ENCODE measurements at regions not wholly inside any gene's neighbourhood (a gene's known extent, or its start where the extent isn't known, plus 50 kb on each side); places are given as distances from the start of the nearest gene placed in this dataset.
"Not testable (repeated sequence)": the region's sequence is repeated elsewhere in the genome, so short reads cannot be mapped to it uniquely, and the experiment has no call there.

DNA sequence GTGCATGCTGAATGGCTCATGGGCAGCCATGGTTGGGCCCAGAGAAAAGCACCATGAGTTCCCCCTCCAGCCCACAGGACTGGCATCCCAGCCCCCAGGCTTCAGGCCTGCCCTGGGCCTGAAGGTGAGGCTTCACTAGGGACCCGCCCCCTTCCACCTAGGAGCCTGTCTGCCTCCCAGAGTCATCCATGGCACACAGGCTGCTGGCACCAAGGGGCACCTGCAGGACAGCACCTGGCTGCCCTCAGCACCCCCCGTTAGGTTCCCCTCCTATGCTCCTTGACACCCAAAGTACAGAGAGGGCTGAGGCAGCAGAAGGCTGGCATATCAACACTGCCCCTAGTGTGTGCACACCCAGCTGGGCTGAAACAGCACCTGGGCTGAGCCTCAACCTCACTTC lies 566.7 kb upstream of the PCDH7 start:
- H3K4me3 Mint-ChIP-seq: no peak overlapping the region
- no peak overlapping the region for H3K27ac Mint-ChIP-seq
- no peak for DNase-seq
- H3K4me1 Mint-ChIP-seq: no peaks in the 10 kb centered on the region
- peaks cover 0 to 4% (median 0%) of the 10 kb centered on the region in 3 donors for H3K36me3 Mint-ChIP-seq
- H3K27me3 Mint-ChIP-seq (ENCODE audit: low read depth in 3 of 3): peaks cover 0 to 1% (median 0%) of the 10 kb centered on the region in 3 donors
- H3K9me3 Mint-ChIP-seq: peaks cover 9 to 43% (median 29%) of the 10 kb centered on the region in 6 donors

GRCh38 chr4:30160140-30160539 lies 560.0 kb upstream of the PCDH7 start:
- DNase-seq: no peak
- H3K36me3 Mint-ChIP-seq: peaks cover 0 to 8% (median 0%) of the 10 kb centered on the region in 3 donors
- peaks cover 6 to 48% (median 18%) of the 10 kb centered on the region in 6 donors for H3K9me3 Mint-ChIP-seq
- H3K4me1 Mint-ChIP-seq: no peaks in the 10 kb centered on the region
- H3K4me3 Mint-ChIP-seq: no peak overlapping the region
- H3K27ac Mint-ChIP-seq: no peak overlapping the region
- no peaks in the 10 kb centered on the region for H3K27me3 Mint-ChIP-seq (ENCODE audit: low read depth in 3 of 3)

GRCh38 chr4:30172416-30172815 lies 547.8 kb upstream of the PCDH7 start:
- Mint-ChIP-seq H3K4me3 (no peak overlapping the region), H3K27ac (no peak overlapping the region), H3K36me3 (peaks cover 0 to 4% (median 0%) of the 10 kb centered on the region in 3 donors), H3K27me3 (ENCODE audit: low read depth in 3 of 3) (no peaks in the 10 kb centered on the region), H3K9me3 (peaks cover 6 to 35% (median 19%) of the 10 kb centered on the region in 6 donors), H3K4me1 (no peaks in the 10 kb centered on the region)
- DNase-seq: no peak

- H3K27ac Mint-ChIP-seq: no peak overlapping the region
- H3K9me3 Mint-ChIP-seq: peaks cover 3 to 46% (median 21%) of the 10 kb centered on the region in 6 donors
- no peaks in the 10 kb centered on the region for H3K4me1 Mint-ChIP-seq
- H3K36me3 Mint-ChIP-seq: no peaks in the 10 kb centered on the region
- H3K4me3 Mint-ChIP-seq: no peak overlapping the region
- H3K27me3 Mint-ChIP-seq (ENCODE audit: low read depth in 3 of 3): peaks cover 0 to 3% (median 0%) of the 10 kb centered on the region in 3 donors
- DNase-seq: no peak
These were observed 538.7 kb upstream of the PCDH7 start for GRCh38 chr4:30181512-30181911.

- Mint-ChIP-seq H3K4me1 (no peaks in the 10 kb centered on the region), H3K27ac (no peak overlapping the region), H3K4me3 (no peak overlapping the region), H3K36me3 (no peaks in the 10 kb centered on the region), H3K27me3 (ENCODE audit: low read depth in 3 of 3) (peaks cover 0 to 3% (median 0%) of the 10 kb centered on the region in 3 donors), H3K9me3 (peaks cover 3 to 46% (median 21%) of the 10 kb centered on the region in 6 donors)
- no peak for DNase-seq
These were observed 538.3 kb upstream of the PCDH7 start for GRCh38 chr4:30181918-30182317.

DNA sequence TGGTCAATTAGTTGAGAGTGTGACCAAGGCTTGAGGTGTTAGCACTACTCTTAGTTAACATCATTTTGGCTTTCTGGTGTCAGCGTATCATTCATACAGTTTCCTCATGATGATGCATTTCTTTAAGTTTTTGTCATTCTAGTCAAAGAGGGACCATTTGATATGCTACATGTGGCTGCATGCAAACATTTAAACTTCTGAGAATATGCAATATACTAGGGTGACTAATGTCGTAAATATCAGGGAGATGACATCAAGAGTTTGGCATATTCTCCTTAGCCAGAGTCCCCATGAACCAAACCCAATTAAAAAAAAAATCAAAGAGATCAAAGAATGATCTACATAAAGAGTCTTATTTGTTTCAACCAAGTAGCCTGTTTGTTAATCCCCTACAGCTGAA lies 537.4 kb upstream of the PCDH7 start:
- Mint-ChIP-seq H3K9me3 (peaks cover 3 to 46% (median 19%) of the 10 kb centered on the region in 6 donors), H3K4me3 (no peak overlapping the region), H3K4me1 (no peaks in the 10 kb centered on the region), H3K27ac (no peak overlapping the region), H3K27me3 (ENCODE audit: low read depth in 3 of 3) (peaks cover 0 to 2% (median 0%) of the 10 kb centered on the region in 3 donors), H3K36me3 (no peaks in the 10 kb centered on the region)
- DNase-seq: no peak

GRCh38 chr4:30191902-30192301 lies 528.3 kb upstream of the PCDH7 start:
- DNase-seq: no peak
- no peaks in the 10 kb centered on the region for H3K27me3 Mint-ChIP-seq (ENCODE audit: low read depth in 3 of 3)
- no peak overlapping the region for H3K4me3 Mint-ChIP-seq
- H3K27ac Mint-ChIP-seq: no peak overlapping the region
- H3K4me1 Mint-ChIP-seq: no peaks in the 10 kb centered on the region
- H3K9me3 Mint-ChIP-seq: peaks cover 6 to 54% (median 18%) of the 10 kb centered on the region in 6 donors
- no peaks in the 10 kb centered on the region for H3K36me3 Mint-ChIP-seq

- DNase-seq: no peak
These were observed 512.8 kb upstream of the PCDH7 start for GRCh38 chr4:30207389-30207788.

GRCh38 chr4:30208731-30209435 lies 511.3 kb upstream of the PCDH7 start:
- H3K36me3 Mint-ChIP-seq: no peaks in the 10 kb centered on the region
- no peak for DNase-seq
- H3K27ac Mint-ChIP-seq: no peak overlapping the region
- no peaks in the 10 kb centered on the region for H3K4me1 Mint-ChIP-seq
- H3K27me3 Mint-ChIP-seq (ENCODE audit: low read depth in 3 of 3): no peaks in the 10 kb centered on the region
- H3K9me3 Mint-ChIP-seq: peaks cover 12 to 52% (median 33%) of the 10 kb centered on the region in 6 donors
- no peak overlapping the region for H3K4me3 Mint-ChIP-seq

More at GRCh38 chr4:30207389-30207788, 512.8 kb upstream of the PCDH7 start:
- H3K27me3 Mint-ChIP-seq (ENCODE audit: low read depth in 3 of 3): no peaks in the 10 kb centered on the region
- H3K27ac Mint-ChIP-seq: no peak overlapping the region
- H3K36me3 Mint-ChIP-seq: no peaks in the 10 kb centered on the region
- H3K4me1 Mint-ChIP-seq: no peaks in the 10 kb centered on the region
- peaks cover 15 to 53% (median 32%) of the 10 kb centered on the region in 6 donors for H3K9me3 Mint-ChIP-seq
- H3K4me3 Mint-ChIP-seq: no peak overlapping the region

DNA sequence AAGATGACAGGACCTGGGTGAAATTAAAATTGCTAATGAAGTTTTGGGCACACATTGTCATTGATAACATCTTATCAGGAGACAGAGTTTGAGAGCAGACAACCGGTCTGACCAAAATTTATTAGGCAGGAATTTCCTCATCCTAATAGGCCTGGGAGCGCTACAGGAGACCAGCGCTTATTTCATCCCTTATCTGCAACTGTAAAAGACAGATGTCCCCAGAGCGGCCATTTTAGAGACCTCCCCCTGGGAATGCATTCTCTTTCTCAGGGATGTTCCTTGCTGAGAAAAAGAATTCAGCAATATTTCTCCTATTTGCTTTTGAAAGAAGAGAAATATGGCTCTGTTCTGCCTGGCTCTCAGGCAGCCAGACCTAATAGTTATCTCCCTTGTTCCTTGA lies 504.2 kb upstream of the PCDH7 start:
- H3K4me3 Mint-ChIP-seq; H3K27ac Mint-ChIP-seq; H3K4me1 Mint-ChIP-seq; H3K27me3 Mint-ChIP-seq (ENCODE audit: low read depth in 3 of 3); H3K36me3 Mint-ChIP-seq; DNase-seq: not testable (repeated sequence)
- H3K9me3 Mint-ChIP-seq: peaks cover 17 to 77% (median 43%) of the 10 kb centered on the region in 6 donors

GRCh38 chr4:30245140-30245539 lies 475.0 kb upstream of the PCDH7 start:
- peaks cover 0 to 2% (median 1%) of the 10 kb centered on the region in 3 donors for H3K27me3 Mint-ChIP-seq (ENCODE audit: low read depth in 3 of 3)
- no peak for DNase-seq
- H3K4me3 Mint-ChIP-seq: no peak overlapping the region
- H3K9me3 Mint-ChIP-seq: peaks cover 16 to 83% (median 50%) of the 10 kb centered on the region in 6 donors
- H3K36me3 Mint-ChIP-seq: peaks cover 0 to 4% (median 0%) of the 10 kb centered on the region in 3 donors
- no peaks in the 10 kb centered on the region for H3K4me1 Mint-ChIP-seq
- H3K27ac Mint-ChIP-seq: no peak overlapping the region

GRCh38 chr4:30256116-30256832 lies 463.9 kb upstream of the PCDH7 start:
- H3K27me3 Mint-ChIP-seq (ENCODE audit: low read depth in 3 of 3): peaks cover 0 to 2% (median 0%) of the 10 kb centered on the region in 3 donors

GRCh38 chr4:30258949-30259348 lies 461.2 kb upstream of the PCDH7 start:
- H3K4me1 Mint-ChIP-seq: no peaks in the 10 kb centered on the region
- H3K27ac Mint-ChIP-seq: no peak overlapping the region
- no peaks in the 10 kb centered on the region for H3K27me3 Mint-ChIP-seq (ENCODE audit: low read depth in 3 of 3)
- peaks cover 2 to 42% (median 16%) of the 10 kb centered on the region in 6 donors for H3K9me3 Mint-ChIP-seq
- no peak for DNase-seq
- no peaks in the 10 kb centered on the region for H3K36me3 Mint-ChIP-seq
- no peak overlapping the region for H3K4me3 Mint-ChIP-seq

More at GRCh38 chr4:30256116-30256832, 463.9 kb upstream of the PCDH7 start:
- Mint-ChIP-seq H3K4me1 (no peaks in the 10 kb centered on the region), H3K27ac (no peak overlapping the region), H3K9me3 (peaks cover 2 to 60% (median 28%) of the 10 kb centered on the region in 6 donors), H3K36me3 (peaks cover 0 to 3% (median 0%) of the 10 kb centered on the region in 3 donors), H3K4me3 (no peak overlapping the region)
- DNase-seq: no peak

DNA sequence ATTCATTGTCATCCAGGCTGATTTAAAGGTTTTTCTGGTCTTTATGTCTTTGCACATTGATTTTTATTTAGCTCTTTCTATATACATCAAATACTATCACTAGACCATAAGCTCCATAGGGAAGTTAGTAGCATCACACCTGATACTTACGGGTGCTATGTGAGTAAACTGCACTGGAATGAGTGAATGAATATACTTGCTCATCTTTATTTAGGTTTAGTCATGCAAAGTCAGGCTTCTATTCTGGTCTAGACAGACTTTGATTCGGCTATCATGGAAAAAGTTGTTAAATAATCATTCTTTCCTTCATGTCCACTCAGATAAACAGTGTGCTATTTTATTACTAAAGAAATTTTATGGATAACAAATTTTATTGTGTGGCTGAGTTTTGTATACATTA lies 457.8 kb upstream of the PCDH7 start:
- H3K27me3 Mint-ChIP-seq (ENCODE audit: low read depth in 3 of 3): no peaks in the 10 kb centered on the region
- H3K36me3 Mint-ChIP-seq: no peaks in the 10 kb centered on the region
- peaks cover 0 to 35% (median 11%) of the 10 kb centered on the region in 6 donors for H3K9me3 Mint-ChIP-seq
- no peaks in the 10 kb centered on the region for H3K4me1 Mint-ChIP-seq
- no peak overlapping the region for H3K4me3 Mint-ChIP-seq
- no peak overlapping the region for H3K27ac Mint-ChIP-seq
- no peak for DNase-seq

Data from immature natural killer cell (primary cell).